MCF 10A (cell line): ENCODE measurements at regions not wholly inside any gene's neighbourhood (a gene's known extent, or its start where the extent isn't known, plus 50 kb on each side); places are given as distances from the start of the nearest gene placed in this dataset.
"Not testable (repeated sequence)": the region's sequence is repeated elsewhere in the genome, so short reads cannot be mapped to it uniquely, and the experiment has no call there.

Experiments used
- BruUV-seq: library from RNA; stranded (reverse); fragments of 400-500 nt; replicated peaks from 2 replicates; lab custom pipeline; 2021; lab: Mats Ljungman, UMichigan
- CTCF ChIA-PET: fragments of 300-600 bp; sonication (Branson Sonifier 250); formaldehyde crosslinking; extraction: SDS; loops from one replicate; lab custom pipeline; 2021; ENCODE audit warnings: antibody characterized with exemption, inconsistent platforms; lab: Yijun Ruan, JAX
- POLR2A ChIA-PET: fragments of 300-600, 350-650 bp; sonication (Branson Sonifier 250); formaldehyde crosslinking; extraction: SDS; loops from one replicate; lab custom pipeline; 2020; ENCODE audit warnings: antibody characterized with exemption, inconsistent platforms; lab: Yijun Ruan, JAX
- DNase-seq: peaks from one replicate; pipeline ENCODE4 v3.0.0-alpha.2; 2018; ENCODE audit not compliant: unreplicated experiment
- H3K27ac Mint-ChIP-seq: one replicate; pipeline ENCODE4 v1.8.0; 2022; ENCODE audit warnings: mild to moderate bottlenecking, low read depth, mixed read lengths; ENCODE audit not compliant: unreplicated experiment
- H3K27me3 Mint-ChIP-seq: one replicate; pipeline ENCODE4 v1.8.0; 2022; ENCODE audit warnings: mixed read lengths; ENCODE audit not compliant: insufficient read depth, unreplicated experiment
- H3K36me3 Mint-ChIP-seq: one replicate; pipeline ENCODE4 v1.8.0; 2022; ENCODE audit warnings: mild to moderate bottlenecking, moderate library complexity, mixed read lengths; ENCODE audit not compliant: insufficient read depth, unreplicated experiment
- H3K4me1 Mint-ChIP-seq: one replicate; pipeline ENCODE4 v1.8.0; 2022; ENCODE audit warnings: mixed read lengths; ENCODE audit not compliant: insufficient read depth, unreplicated experiment
- H3K4me3 Mint-ChIP-seq: one replicate; pipeline ENCODE4 v1.8.0; 2022; ENCODE audit warnings: mild to moderate bottlenecking, moderate library complexity, mixed read lengths; ENCODE audit not compliant: unreplicated experiment
- H3K9me3 Mint-ChIP-seq: one replicate; pipeline ENCODE4 v1.8.0; 2022; ENCODE audit warnings: mixed read lengths; ENCODE audit not compliant: unreplicated experiment
- CTCF ChIP-seq: fragments of 200-600 bp; IDR thresholded peaks from one replicate; pipeline ENCODE4 v1.8.0; 2022; ENCODE audit warnings: antibody characterized with exemption, mild to moderate bottlenecking; ENCODE audit not compliant: unreplicated experiment
- intact Hi-C: fragments of 100-400 bp; cut with micrococcal nuclease; formaldehyde crosslinking; loops from 2 replicates; pipeline ENCODE4 v1.14.1; 2022

- Mint-ChIP-seq H3K4me3 (no peak overlapping the region), H3K27me3 (no peaks in the 10 kb centered on the region), H3K36me3 (no peaks in the 10 kb centered on the region), H3K27ac (no peak overlapping the region), H3K4me1 (peaks cover 47% of the 10 kb centered on the region), H3K9me3 (no peaks in the 10 kb centered on the region)
- CTCF ChIA-PET: interaction anchor here (0.8 to 1.2 kb wide), 2 partner anchors 77 to 386 kb away, joined by 3 to 4 read pairs; no protein-coding TSS in a partner anchor
- no TSS peak for BruUV-seq
- intact Hi-C loops: loop anchor here (5.0 kb wide), 1 partner anchor 148 kb away; no protein-coding TSS in a partner anchor
- no peak for DNase-seq
- TF ChIP-seq CTCF: no peak
- POLR2A ChIA-PET: interaction anchor here (0.7 to 0.8 kb wide), 2 partner anchors 147 to 329 kb away, joined by 3 to 5 read pairs; no protein-coding TSS in a partner anchor
Measured at GRCh38 chr2:37800176-37800858, 124.8 kb upstream of the RMDN2 start.

- H3K36me3 Mint-ChIP-seq: no peaks in the 10 kb centered on the region
- POLR2A ChIA-PET: interaction anchor here (1.0 to 1.3 kb wide), 6 partner anchors 12 to 388 kb away, joined by 3 to 7 read pairs (median 3); no protein-coding TSS in a partner anchor
- H3K9me3 Mint-ChIP-seq: peaks cover 6% of the 10 kb centered on the region
- H3K27ac Mint-ChIP-seq: peak overlapping the region; percentile 86
- peaks cover 30% of the 10 kb centered on the region for H3K4me1 Mint-ChIP-seq
- BruUV-seq: no TSS peak
- H3K4me3 Mint-ChIP-seq: no peak overlapping the region
- intact Hi-C loops: loop anchor here (2.0 to 5.0 kb wide), 2 partner anchors 129 to 150 kb away; no protein-coding TSS in a partner anchor
- CTCF ChIA-PET: interaction anchor here (0.6 kb wide), 1 partner anchor 162 kb away, joined by 4 read pairs; no protein-coding TSS in a partner anchor
- TF ChIP-seq CTCF: no peak
- H3K27me3 Mint-ChIP-seq: no peaks in the 10 kb centered on the region
- peak; percentile 80 for DNase-seq
Measured at GRCh38 chr2:37802211-37802752, 122.8 kb upstream of the RMDN2 start.

GRCh38 chr2:37802899-37803379, 122.1 kb upstream of the RMDN2 start:
- no peak overlapping the region for H3K4me3 Mint-ChIP-seq
- peaks cover 6% of the 10 kb centered on the region for H3K9me3 Mint-ChIP-seq
- no TSS peak for BruUV-seq
- ChIA-PET CTCF (interaction anchor here (0.8 to 1.1 kb wide), 2 partner anchors 10 to 388 kb away, joined by 4 read pairs; no protein-coding TSS in a partner anchor), POLR2A (interaction anchor here (1.0 to 1.3 kb wide), 4 partner anchors 16 to 215 kb away, joined by 3 to 7 read pairs (median 3); no protein-coding TSS in a partner anchor)
- intact Hi-C loops: loop anchor here (2.0 to 5.0 kb wide), 2 partner anchors 130 to 151 kb away; no protein-coding TSS in a partner anchor
- TF ChIP-seq CTCF: no peak
- H3K36me3 Mint-ChIP-seq: no peaks in the 10 kb centered on the region
- H3K27ac Mint-ChIP-seq: peak overlapping the region; percentile 86
- DNase-seq: peak; percentile 74
- H3K4me1 Mint-ChIP-seq: peaks cover 27% of the 10 kb centered on the region
- no peaks in the 10 kb centered on the region for H3K27me3 Mint-ChIP-seq

- DNase-seq, H3K4me3 Mint-ChIP-seq, H3K27ac Mint-ChIP-seq, H3K27me3 Mint-ChIP-seq, BruUV-seq, intact Hi-C loops, POLR2A ChIA-PET, H3K36me3 Mint-ChIP-seq: not testable (repeated sequence)
- CTCF ChIA-PET: interaction anchor here (2.5 kb wide), 1 partner anchor 391 kb away, joined by 6 read pairs; no protein-coding TSS in a partner anchor
- H3K9me3 Mint-ChIP-seq: peaks cover 13% of the 10 kb centered on the region
- H3K4me1 Mint-ChIP-seq: peaks cover 26% of the 10 kb centered on the region
Measured at GRCh38 chr2:37806004-37806403, 119.1 kb upstream of the RMDN2 start.
